ENCODE measurements at regions not wholly inside any gene's neighbourhood (a gene's known extent, or its start where the extent isn't known, plus 50 kb on each side); places are given as distances from the start of the nearest gene placed in this dataset.

- Mint-ChIP-seq H3K4me3 (no peak overlapping the region), H3K27ac (no peak overlapping the region), H3K4me1 (no peaks in the 10 kb centered on the region), H3K9me3 (no peaks in the 10 kb centered on the region), H3K36me3 (no peaks in the 10 kb centered on the region), H3K27me3 (peaks cover 21 to 32% of the 10 kb centered on the region in 2 donors)
- ChIA-PET POLR2A (no interaction called here), CTCF (no interaction called here)
- H3K27me3 ChIP-seq (replicated peaks in 1 of 2; ENCODE audit: control insufficient read depth in 2 of 2, extremely low read depth in 1 of 2, insufficient read depth in 2 of 2, low read length in 1 of 2), result peaks cover 0 to 2% of the 10 kb centered on the region in 2 experiments
- no peak overlapping the region for H3K4me3 ChIP-seq (ENCODE audit: control insufficient read depth in 1 of 2, extremely low read depth in 1 of 2, low read length in 1 of 2)
- H3K36me3 ChIP-seq (ENCODE audit: control insufficient read depth in 2 of 2, extremely low read depth in 1 of 2, insufficient read depth in 1 of 2, low read length in 1 of 2), result no peaks in the 10 kb centered on the region
- DNase-seq, result no peak
- no peak overlapping the region for H3K27ac ChIP-seq (ENCODE audit: low read length)
- peaks cover 0 to under 1% of the 10 kb centered on the region in 2 experiments for H3K4me1 ChIP-seq (ENCODE audit: control insufficient read depth in 1 of 2, extremely low read depth in 1 of 2, insufficient read depth in 2 of 2, low read length in 2 of 2)
- no peaks in the 10 kb centered on the region for H3K9me3 ChIP-seq
- ATAC-seq (replicated peaks in 1 of 4), result no peak
- WGBS (ENCODE audit: insufficient coverage), result 74% methylated on average over 2 of the region's 3 CpGs
Observed at GRCh38 chr10:8586504-8586903, 532.0 kb downstream of the GATA3 start.

GRCh38 chr10:8588135-8588534 lies 533.6 kb downstream of the GATA3 start:
- no peak overlapping the region for H3K4me3 ChIP-seq (ENCODE audit: control insufficient read depth in 1 of 2, extremely low read depth in 1 of 2, low read length in 1 of 2)
- H3K36me3 ChIP-seq (ENCODE audit: control insufficient read depth in 2 of 2, extremely low read depth in 1 of 2, insufficient read depth in 1 of 2, low read length in 1 of 2), result no peaks in the 10 kb centered on the region
- Mint-ChIP-seq H3K27me3 (peaks cover 23 to 27% of the 10 kb centered on the region in 2 donors), H3K27ac (no peak overlapping the region), H3K36me3 (no peaks in the 10 kb centered on the region), H3K4me3 (no peak overlapping the region), H3K9me3 (no peaks in the 10 kb centered on the region), H3K4me1 (no peaks in the 10 kb centered on the region)
- ATAC-seq (replicated peaks in 1 of 4) (no peak), DNase-seq (no peak)
- POLR2A ChIA-PET, result no interaction called here
- no peaks in the 10 kb centered on the region for H3K9me3 ChIP-seq
- no peak overlapping the region for H3K27ac ChIP-seq (ENCODE audit: low read length)
- peaks cover 0 to 2% of the 10 kb centered on the region in 2 experiments for H3K27me3 ChIP-seq (replicated peaks in 1 of 2; ENCODE audit: control insufficient read depth in 2 of 2, extremely low read depth in 1 of 2, insufficient read depth in 2 of 2, low read length in 1 of 2)
- peaks cover 0 to 3% of the 10 kb centered on the region in 2 experiments for H3K4me1 ChIP-seq (ENCODE audit: control insufficient read depth in 1 of 2, extremely low read depth in 1 of 2, insufficient read depth in 2 of 2, low read length in 2 of 2)
- 81% methylated on average over 2 of the region's 3 CpGs for WGBS (ENCODE audit: insufficient coverage)
- CTCF ChIA-PET, result no interaction called here

GRCh38 chr10:8590518-8590917 lies 536.0 kb downstream of the GATA3 start:
- H3K27me3 Mint-ChIP-seq, result peaks cover 20 to 28% of the 10 kb centered on the region in 2 donors
- H3K36me3 Mint-ChIP-seq, result no peaks in the 10 kb centered on the region
- CTCF ChIA-PET, result no interaction called here
- DNase-seq, result no peak
- H3K27ac Mint-ChIP-seq, result no peak overlapping the region
- H3K9me3 Mint-ChIP-seq, result no peaks in the 10 kb centered on the region
- Histone ChIP-seq H3K4me3 (ENCODE audit: control insufficient read depth in 1 of 2, extremely low read depth in 1 of 2, low read length in 1 of 2) (no peak overlapping the region), H3K36me3 (ENCODE audit: control insufficient read depth in 2 of 2, extremely low read depth in 1 of 2, insufficient read depth in 1 of 2, low read length in 1 of 2) (no peaks in the 10 kb centered on the region), H3K27ac (ENCODE audit: low read length) (no peak overlapping the region), H3K9me3 (no peaks in the 10 kb centered on the region), H3K4me1 (ENCODE audit: control insufficient read depth in 1 of 2, extremely low read depth in 1 of 2, insufficient read depth in 2 of 2, low read length in 2 of 2) (peaks cover 0 to 3% of the 10 kb centered on the region in 2 experiments), H3K27me3 (replicated peaks in 1 of 2; ENCODE audit: control insufficient read depth in 2 of 2, extremely low read depth in 1 of 2, insufficient read depth in 2 of 2, low read length in 1 of 2) (peaks cover 0 to 2% of the 10 kb centered on the region in 2 experiments)
- POLR2A ChIA-PET, result interaction anchor here in 1 of 2 donors (0.6 kb wide), 1 partner anchor 119 kb away, joined by 8 read pairs; no protein-coding TSS in a partner anchor
- H3K4me3 Mint-ChIP-seq, result no peak overlapping the region
- no peak for ATAC-seq (replicated peaks in 1 of 4)
- no peaks in the 10 kb centered on the region for H3K4me1 Mint-ChIP-seq

GRCh38 chr10:8591640-8592039 lies 537.2 kb downstream of the GATA3 start:
- Mint-ChIP-seq H3K9me3 (no peaks in the 10 kb centered on the region), H3K4me3 (no peak overlapping the region), H3K27me3 (peaks cover 17 to 26% of the 10 kb centered on the region in 2 donors), H3K36me3 (no peaks in the 10 kb centered on the region), H3K4me1 (no peaks in the 10 kb centered on the region), H3K27ac (no peak overlapping the region)
- Histone ChIP-seq H3K36me3 (ENCODE audit: control insufficient read depth in 2 of 2, extremely low read depth in 1 of 2, insufficient read depth in 1 of 2, low read length in 1 of 2) (no peaks in the 10 kb centered on the region), H3K4me3 (ENCODE audit: control insufficient read depth in 1 of 2, extremely low read depth in 1 of 2, low read length in 1 of 2) (no peak overlapping the region), H3K27ac (ENCODE audit: low read length) (no peak overlapping the region), H3K27me3 (replicated peaks in 1 of 2; ENCODE audit: control insufficient read depth in 2 of 2, extremely low read depth in 1 of 2, insufficient read depth in 2 of 2, low read length in 1 of 2) (no peaks in the 10 kb centered on the region), H3K4me1 (ENCODE audit: control insufficient read depth in 1 of 2, extremely low read depth in 1 of 2, insufficient read depth in 2 of 2, low read length in 2 of 2) (peaks cover 0 to 3% of the 10 kb centered on the region in 2 experiments), H3K9me3 (no peaks in the 10 kb centered on the region)
- DNase-seq (no peak), ATAC-seq (replicated peaks in 1 of 4) (no peak)
- WGBS (ENCODE audit: insufficient coverage), result 47% methylated on average over 3 of the region's 7 CpGs
- POLR2A ChIA-PET, result interaction anchor here in 1 of 2 donors (0.6 kb wide), 1 partner anchor 525 kb away, joined by 3 read pairs; no protein-coding TSS in a partner anchor
- CTCF ChIA-PET, result no interaction called here

- 83% methylated on average over 5 of the region's 8 CpGs for WGBS (ENCODE audit: insufficient coverage)
- H3K4me1 Mint-ChIP-seq, result no peaks in the 10 kb centered on the region
- DNase-seq, result no peak
- no peak overlapping the region for H3K27ac Mint-ChIP-seq
- H3K4me3 Mint-ChIP-seq, result no peak overlapping the region
- no peak for ATAC-seq (replicated peaks in 1 of 4)
- no peak overlapping the region for H3K27ac ChIP-seq (ENCODE audit: low read length)
- H3K36me3 ChIP-seq (ENCODE audit: control insufficient read depth in 2 of 2, extremely low read depth in 1 of 2, insufficient read depth in 1 of 2, low read length in 1 of 2), result no peaks in the 10 kb centered on the region
- ChIA-PET POLR2A (no interaction called here), CTCF (no interaction called here)
- peaks cover 0 to 3% of the 10 kb centered on the region in 2 experiments for H3K4me1 ChIP-seq (ENCODE audit: control insufficient read depth in 1 of 2, extremely low read depth in 1 of 2, insufficient read depth in 2 of 2, low read length in 2 of 2)
- H3K36me3 Mint-ChIP-seq, result no peaks in the 10 kb centered on the region
- peaks cover 5% of the 10 kb centered on the region in 2 donors for H3K27me3 Mint-ChIP-seq
- H3K27me3 ChIP-seq (replicated peaks in 1 of 2; ENCODE audit: control insufficient read depth in 2 of 2, extremely low read depth in 1 of 2, insufficient read depth in 2 of 2, low read length in 1 of 2), result no peaks in the 10 kb centered on the region
- no peaks in the 10 kb centered on the region for H3K9me3 Mint-ChIP-seq
- H3K4me3 ChIP-seq (ENCODE audit: control insufficient read depth in 1 of 2, extremely low read depth in 1 of 2, low read length in 1 of 2), result no peak overlapping the region
- no peaks in the 10 kb centered on the region for H3K9me3 ChIP-seq
Observed at GRCh38 chr10:8594176-8594575, 539.7 kb downstream of the GATA3 start.

- Histone ChIP-seq H3K36me3 (ENCODE audit: control insufficient read depth in 2 of 2, extremely low read depth in 1 of 2, insufficient read depth in 1 of 2, low read length in 1 of 2) (no peaks in the 10 kb centered on the region), H3K27ac (ENCODE audit: low read length) (no peak overlapping the region), H3K4me3 (ENCODE audit: control insufficient read depth in 1 of 2, extremely low read depth in 1 of 2, low read length in 1 of 2) (no peak overlapping the region), H3K27me3 (replicated peaks in 1 of 2; ENCODE audit: control insufficient read depth in 2 of 2, extremely low read depth in 1 of 2, insufficient read depth in 2 of 2, low read length in 1 of 2) (no peaks in the 10 kb centered on the region), H3K4me1 (ENCODE audit: control insufficient read depth in 1 of 2, extremely low read depth in 1 of 2, insufficient read depth in 2 of 2, low read length in 2 of 2) (peaks cover 0 to 3% of the 10 kb centered on the region in 2 experiments), H3K9me3 (no peaks in the 10 kb centered on the region)
- WGBS (ENCODE audit: insufficient coverage), result 56% methylated on average over 2 of the region's 5 CpGs
- CTCF ChIA-PET, result no interaction called here
- Mint-ChIP-seq H3K27me3 (peaks cover 5% of the 10 kb centered on the region in 2 donors), H3K4me1 (no peaks in the 10 kb centered on the region), H3K4me3 (no peak overlapping the region), H3K9me3 (no peaks in the 10 kb centered on the region), H3K36me3 (no peaks in the 10 kb centered on the region), H3K27ac (no peak overlapping the region)
- ATAC-seq (replicated peaks in 1 of 4), result no peak
- POLR2A ChIA-PET, result no interaction called here
- DNase-seq, result no peak
Observed at GRCh38 chr10:8594711-8595110, 540.2 kb downstream of the GATA3 start.

GRCh38 chr10:8595140-8595539 lies 540.7 kb downstream of the GATA3 start:
- POLR2A ChIA-PET, result no interaction called here
- CTCF ChIA-PET, result no interaction called here
- H3K36me3 Mint-ChIP-seq, result no peaks in the 10 kb centered on the region
- ATAC-seq (replicated peaks in 1 of 4) (no peak), DNase-seq (no peak)
- no peak overlapping the region for H3K4me3 Mint-ChIP-seq
- H3K9me3 ChIP-seq, result no peaks in the 10 kb centered on the region
- H3K4me1 Mint-ChIP-seq, result no peaks in the 10 kb centered on the region
- no peaks in the 10 kb centered on the region for H3K9me3 Mint-ChIP-seq
- peaks cover 3 to 5% of the 10 kb centered on the region in 2 donors for H3K27me3 Mint-ChIP-seq
- H3K27me3 ChIP-seq (replicated peaks in 1 of 2; ENCODE audit: control insufficient read depth in 2 of 2, extremely low read depth in 1 of 2, insufficient read depth in 2 of 2, low read length in 1 of 2), result no peaks in the 10 kb centered on the region
- no CpG with 5 or more reads among the region's 3 CpGs for WGBS (ENCODE audit: insufficient coverage)
- peaks cover 0 to 3% of the 10 kb centered on the region in 2 experiments for H3K4me1 ChIP-seq (ENCODE audit: control insufficient read depth in 1 of 2, extremely low read depth in 1 of 2, insufficient read depth in 2 of 2, low read length in 2 of 2)
- no peak overlapping the region for H3K4me3 ChIP-seq (ENCODE audit: control insufficient read depth in 1 of 2, extremely low read depth in 1 of 2, low read length in 1 of 2)
- no peak overlapping the region for H3K27ac ChIP-seq (ENCODE audit: low read length)
- H3K36me3 ChIP-seq (ENCODE audit: control insufficient read depth in 2 of 2, extremely low read depth in 1 of 2, insufficient read depth in 1 of 2, low read length in 1 of 2), result no peaks in the 10 kb centered on the region
- no peak overlapping the region for H3K27ac Mint-ChIP-seq
